Choroid plexus epithelial cell (primary cell): ENCODE measurements at regions not wholly inside any gene's neighbourhood (a gene's known extent, or its start where the extent isn't known, plus 50 kb on each side); places are given as distances from the start of the nearest gene placed in this dataset.

ENCODE experiments used
- DNase-seq: peaks from one replicate; pipeline ENCODE4 v3.0.0-alpha.2; 2010; ENCODE audit warnings: low read depth
- H3K4me3 ChIP-seq: 2 replicates; pipeline ENCODE4 v1.5.1; 2011; ENCODE audit warnings: low read depth, mild to moderate bottlenecking, control low read depth, low read length, moderate library complexity
- TF ChIP-seq, protein P1 (sequence below): conservative IDR thresholded peaks from 2 replicates; pipeline ENCODE4 v1.5.1; 2011; ENCODE audit warnings: low read depth, mild to moderate bottlenecking, control low read depth, inconsistent platforms, low read length, moderate library complexity

DNA sequence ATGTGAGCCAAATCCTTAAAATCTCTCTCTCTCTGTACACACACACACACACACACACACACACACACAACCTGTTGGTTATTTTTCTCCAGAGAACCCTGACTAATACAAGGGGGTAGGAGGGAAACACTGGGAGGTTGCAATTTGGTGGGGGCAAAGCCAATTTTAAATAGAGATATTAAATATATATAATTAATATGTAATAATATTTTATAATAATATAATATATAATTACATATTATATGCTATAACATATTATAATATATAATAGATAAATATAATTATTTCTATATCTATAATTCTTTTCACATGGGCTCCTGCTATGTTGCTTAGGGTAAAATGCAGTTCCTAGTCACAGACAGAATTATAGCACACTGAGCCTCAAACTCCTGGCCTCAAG is 1354.2 kb downstream of the FSTL5 start:
- TF ChIP-seq, protein P1, sequence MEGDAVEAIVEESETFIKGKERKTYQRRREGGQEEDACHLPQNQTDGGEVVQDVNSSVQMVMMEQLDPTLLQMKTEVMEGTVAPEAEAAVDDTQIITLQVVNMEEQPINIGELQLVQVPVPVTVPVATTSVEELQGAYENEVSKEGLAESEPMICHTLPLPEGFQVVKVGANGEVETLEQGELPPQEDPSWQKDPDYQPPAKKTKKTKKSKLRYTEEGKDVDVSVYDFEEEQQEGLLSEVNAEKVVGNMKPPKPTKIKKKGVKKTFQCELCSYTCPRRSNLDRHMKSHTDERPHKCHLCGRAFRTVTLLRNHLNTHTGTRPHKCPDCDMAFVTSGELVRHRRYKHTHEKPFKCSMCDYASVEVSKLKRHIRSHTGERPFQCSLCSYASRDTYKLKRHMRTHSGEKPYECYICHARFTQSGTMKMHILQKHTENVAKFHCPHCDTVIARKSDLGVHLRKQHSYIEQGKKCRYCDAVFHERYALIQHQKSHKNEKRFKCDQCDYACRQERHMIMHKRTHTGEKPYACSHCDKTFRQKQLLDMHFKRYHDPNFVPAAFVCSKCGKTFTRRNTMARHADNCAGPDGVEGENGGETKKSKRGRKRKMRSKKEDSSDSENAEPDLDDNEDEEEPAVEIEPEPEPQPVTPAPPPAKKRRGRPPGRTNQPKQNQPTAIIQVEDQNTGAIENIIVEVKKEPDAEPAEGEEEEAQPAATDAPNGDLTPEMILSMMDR, result no peak
- DNase-seq, result no peak

DNA sequence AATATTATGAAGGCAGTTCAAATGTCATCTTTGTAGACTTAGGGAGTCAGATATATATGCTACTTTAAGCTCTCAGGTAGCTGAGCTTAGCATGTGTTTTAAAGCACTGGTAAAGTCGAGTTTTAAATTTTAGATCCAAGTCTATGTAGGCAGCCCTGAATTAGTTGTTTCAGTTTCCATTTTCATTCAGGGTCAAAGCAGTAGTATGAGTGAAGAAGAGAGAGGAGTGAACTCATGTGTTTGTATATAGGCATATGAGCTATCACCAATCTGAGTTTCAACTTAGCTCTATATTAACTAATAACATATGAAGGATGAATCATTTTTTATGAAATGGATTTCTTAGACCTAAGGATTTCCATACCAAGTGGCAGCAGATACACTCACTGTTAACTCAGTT is 1353.4 kb downstream of the FSTL5 start:
- TF ChIP-seq, protein P1, result no peak
- no peak overlapping the region for H3K4me3 ChIP-seq
- no peak for DNase-seq

More for the DNA sequence above, 1354.2 kb downstream of the FSTL5 start:
- H3K4me3 ChIP-seq, result no peak overlapping the region

DNA sequence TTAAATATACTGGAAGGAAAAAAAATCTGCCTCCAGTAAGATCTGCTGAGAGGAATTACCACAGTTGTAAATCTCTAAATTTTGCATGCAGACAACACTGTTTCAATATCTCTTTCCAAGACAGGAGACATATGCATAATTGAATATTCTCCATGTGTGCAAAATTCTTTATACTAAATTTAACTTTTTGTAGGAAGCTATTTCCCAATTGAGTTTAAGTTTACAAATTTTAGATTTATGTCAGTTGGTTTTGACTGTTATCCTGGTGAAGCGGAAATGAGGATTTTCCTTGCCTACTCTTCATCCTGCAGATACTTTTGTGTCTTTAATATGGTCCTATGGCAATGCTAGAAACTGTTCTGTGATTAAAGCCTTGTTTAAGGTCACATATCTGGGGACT is 1352.9 kb downstream of the FSTL5 start:
- TF ChIP-seq, protein P1, result no peak
- H3K4me3 ChIP-seq, result no peak overlapping the region
- no peak for DNase-seq

DNA sequence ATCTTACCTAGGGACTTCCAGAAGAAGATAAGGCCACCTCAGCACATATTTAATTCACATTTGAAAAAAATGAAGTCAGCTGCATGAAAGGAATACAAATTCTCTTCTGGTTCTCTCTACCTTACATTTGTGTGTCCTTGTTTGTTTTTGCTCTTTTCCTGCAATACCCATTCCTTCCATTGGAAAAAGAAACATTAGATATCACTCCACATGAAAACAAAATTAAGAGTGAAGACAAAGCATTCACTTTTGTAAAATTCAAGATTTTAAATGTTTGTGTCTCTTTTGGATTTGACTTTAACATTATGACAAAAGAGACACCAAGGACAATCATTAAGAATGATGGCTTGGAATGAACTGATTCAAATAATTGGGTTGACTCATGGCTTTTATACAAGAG is 1351.8 kb downstream of the FSTL5 start:
- no peak for DNase-seq
- TF ChIP-seq, protein P1, result no peak
- no peak overlapping the region for H3K4me3 ChIP-seq

DNA sequence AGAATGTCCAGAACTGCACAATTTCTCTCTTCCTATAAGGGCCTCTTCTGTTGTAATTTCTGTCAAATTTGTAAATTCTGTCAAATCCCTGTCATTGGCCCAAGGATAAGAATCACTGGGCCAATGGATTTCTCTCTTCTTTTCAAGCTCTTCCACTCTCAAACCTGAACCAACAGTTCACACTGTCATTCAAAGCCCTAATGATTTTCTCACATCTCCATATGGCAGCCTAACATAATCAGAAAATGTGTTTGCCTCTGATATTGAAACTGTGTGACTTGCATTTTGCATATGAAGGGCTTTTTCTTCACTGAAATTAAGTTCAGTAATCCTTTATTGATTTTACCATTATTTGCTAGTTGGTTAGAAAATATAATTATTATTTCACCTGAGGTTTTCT is 1349.1 kb downstream of the FSTL5 start:
- TF ChIP-seq, protein P1, result no peak
- no peak for DNase-seq
- H3K4me3 ChIP-seq, result no peak overlapping the region

DNA sequence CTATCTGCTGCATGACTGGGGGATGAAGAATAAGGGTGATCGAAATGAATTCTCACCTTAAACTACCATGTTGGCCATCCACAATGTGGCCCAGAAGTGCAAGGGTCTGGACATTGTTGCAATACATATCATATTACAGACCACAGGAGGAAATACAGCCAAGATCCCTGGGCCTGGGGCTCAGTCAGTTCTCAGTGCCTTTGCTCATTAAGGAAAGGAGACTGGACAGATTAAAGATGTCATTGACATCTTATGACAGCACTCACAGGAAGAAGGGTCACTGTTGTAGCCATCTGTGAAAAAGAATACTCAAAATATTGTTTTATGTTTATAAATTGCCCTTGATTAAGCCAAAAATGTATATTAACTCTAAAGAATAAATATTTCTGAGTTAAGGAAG is 1345.2 kb downstream of the FSTL5 start:
- no peak for DNase-seq
- H3K4me3 ChIP-seq, result no peak overlapping the region
- TF ChIP-seq, protein P1, result no peak

DNA sequence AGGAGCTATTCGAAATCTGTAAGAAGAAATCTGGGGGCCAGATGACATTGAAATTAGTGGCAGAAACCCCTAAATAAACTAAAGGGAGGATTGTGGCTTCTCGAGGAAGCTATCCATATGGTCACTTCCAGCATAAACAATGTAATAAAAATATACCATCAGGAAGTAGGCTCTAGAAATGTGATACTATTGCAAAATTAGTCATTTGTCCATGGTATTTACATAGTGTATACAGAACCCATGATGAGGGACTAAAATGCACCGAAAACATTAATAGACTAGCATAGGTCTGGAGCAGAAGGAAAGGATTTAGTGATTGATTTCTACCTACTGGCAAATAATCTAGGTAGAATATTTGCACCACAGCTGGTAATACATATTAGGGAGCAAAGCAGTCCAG is 1344.0 kb downstream of the FSTL5 start:
- TF ChIP-seq, protein P1, result no peak
- H3K4me3 ChIP-seq, result no peak overlapping the region
- no peak for DNase-seq
